Activated CD8-positive, alpha-beta memory T cell treated with anti-CD3 and anti-CD28 coated beads for 48 hours (primary cell): ENCODE measurements at regions not wholly inside any gene's neighbourhood (a gene's known extent, or its start where the extent isn't known, plus 50 kb on each side); places are given as distances from the start of the nearest gene placed in this dataset.

Experiments used
- DNase-seq, 3 experiments: peaks; one replicate each; pipeline ENCODE4 v3.0.0-alpha.2; 2020; ENCODE audit warnings: low read depth in 2 of 3, low spot score in 2 of 3

DNA sequence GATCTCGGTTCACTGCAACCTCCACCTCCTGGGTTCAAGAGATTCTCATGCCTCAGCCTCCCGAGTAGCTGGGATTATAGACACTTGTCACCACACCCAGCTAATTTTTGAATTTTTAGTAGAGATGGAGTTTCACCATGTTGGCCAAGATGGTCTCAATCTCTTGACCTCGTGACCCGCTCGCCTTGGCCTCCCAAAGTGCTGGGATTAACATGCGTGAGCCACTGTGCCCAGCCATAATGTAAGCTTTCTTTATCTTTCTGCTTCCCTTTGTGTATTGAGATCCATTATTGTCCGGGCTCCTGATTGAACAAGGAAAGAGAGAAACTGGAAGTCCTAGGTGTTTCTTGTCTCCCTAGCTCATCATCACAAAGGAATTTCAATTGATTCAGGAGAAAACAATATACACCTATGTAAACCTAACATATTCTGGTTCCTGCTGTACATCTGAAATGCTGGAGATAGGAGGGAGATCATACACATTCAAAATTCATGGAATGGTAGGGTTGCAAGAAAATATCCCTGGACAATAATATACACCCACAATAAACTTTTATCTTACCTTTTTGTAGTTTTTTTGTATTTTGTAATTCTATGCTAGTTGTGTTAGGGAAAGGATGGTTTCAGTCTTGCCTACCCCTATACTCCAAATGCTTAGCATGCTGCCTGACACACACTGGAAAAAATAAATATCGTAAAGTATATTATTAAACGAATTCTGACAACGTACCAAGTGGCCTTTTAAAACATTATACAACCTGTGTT, 194.4 kb upstream of the HS3ST1 start:
- DNase-seq = no peak

DNA sequence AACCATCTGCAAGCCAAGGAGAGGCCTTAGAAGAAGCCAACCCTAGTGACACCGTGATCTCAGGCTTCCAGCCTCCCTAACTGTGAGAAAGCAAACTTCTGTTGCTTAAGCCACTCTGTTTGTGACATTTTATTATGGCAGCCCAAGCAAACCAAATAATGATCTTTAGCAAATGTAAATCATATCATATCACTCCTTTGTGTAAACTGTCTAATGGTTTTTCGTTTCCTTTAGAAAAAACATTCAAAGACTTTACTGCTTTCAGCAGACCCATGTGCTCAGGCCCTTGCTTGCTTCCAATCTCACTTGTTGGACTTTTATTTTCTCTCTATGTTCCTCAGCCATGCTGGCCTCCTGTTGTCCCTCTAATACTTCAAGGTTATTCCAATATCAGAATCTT, 192.2 kb upstream of the HS3ST1 start:
- DNase-seq = no peak

DNA sequence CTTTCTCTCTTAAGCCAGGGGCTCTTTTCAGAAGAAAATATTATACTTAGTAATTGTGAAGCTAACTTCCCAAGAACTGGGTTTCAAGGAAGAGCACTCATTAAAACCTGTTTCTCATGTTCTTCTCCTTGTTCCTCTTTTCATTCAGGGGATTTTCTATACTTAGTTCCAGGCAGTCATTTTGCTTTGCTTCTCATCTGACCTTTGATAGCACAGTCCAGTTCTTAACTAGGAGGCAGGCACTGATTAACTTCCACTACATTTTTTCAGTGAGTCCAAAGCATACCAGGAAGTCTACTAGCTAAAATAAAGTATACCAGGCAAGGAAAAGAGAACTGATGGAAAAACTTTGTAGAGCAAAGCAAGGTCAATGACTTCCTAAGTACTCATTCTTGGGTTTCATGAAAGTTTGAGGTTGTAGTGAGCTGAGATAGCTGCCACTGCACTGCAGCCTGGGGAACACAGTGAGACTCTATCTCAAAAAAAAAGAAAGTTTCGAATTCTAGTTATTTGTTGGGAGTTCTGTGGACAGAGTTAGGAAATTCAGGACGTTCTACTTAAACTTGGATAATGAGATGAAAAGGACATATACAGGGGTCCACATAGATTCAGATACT, 190.1 kb upstream of the HS3ST1 start:
- DNase-seq = no peak

DNA sequence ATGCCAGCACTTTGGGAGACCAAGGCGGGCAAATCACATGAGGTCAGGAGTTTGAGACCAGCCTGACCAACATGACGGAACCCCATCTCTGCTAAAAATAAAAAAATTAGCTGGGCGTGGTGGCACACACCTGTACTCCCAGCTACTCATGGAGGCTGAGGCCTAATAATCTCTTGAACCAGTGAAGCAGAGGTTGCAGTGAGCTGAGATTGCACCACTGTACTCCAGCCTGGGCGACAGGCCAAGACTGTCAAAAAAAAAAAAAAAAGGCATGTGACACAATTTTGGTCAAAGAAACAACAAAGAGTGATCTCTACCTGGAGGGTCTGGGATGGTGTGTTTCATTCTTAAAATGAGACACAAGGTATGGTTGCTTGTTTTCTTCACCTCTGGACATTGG, 188.2 kb upstream of the HS3ST1 start:
- no peak for DNase-seq

DNA sequence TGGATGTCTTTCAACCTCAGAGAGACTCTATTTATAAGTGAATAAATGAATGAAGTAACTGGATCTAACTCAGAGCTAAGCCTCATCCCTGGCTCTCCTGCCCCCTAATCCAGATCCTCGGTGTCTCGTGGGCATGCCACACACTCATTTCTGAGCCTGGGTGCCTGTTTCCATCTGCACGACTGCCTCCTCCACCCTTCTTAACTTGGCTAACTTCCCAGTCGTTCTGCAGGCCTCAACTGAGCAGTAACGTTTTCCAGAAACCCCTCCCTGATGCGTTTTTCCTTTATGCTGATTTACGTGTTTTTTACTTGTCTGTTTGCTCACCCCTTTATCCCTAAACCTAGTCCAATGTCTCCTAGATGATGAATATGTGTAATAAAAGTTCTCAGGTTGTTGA, 186.9 kb upstream of the HS3ST1 start:
- no peak for DNase-seq

DNA sequence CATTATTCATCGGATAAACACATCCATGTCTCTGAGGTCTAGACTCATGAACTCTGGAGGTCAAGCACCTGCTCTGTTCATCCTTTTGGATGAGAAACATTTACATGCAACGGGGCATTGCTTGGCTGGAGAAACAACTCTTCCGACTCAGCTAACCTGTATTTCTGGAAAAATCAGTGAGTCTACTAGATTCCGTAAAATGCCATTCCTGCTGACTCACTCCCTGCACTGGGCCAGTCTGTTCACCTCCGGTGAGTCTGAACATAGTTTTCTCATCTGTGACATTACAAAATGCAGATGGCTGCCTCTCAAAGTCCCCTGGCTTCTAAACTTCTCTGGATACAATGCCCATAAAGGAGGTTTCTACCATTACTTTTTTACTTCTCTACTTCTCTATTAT, 185.7 kb upstream of the HS3ST1 start:
- DNase-seq = no peak

DNA sequence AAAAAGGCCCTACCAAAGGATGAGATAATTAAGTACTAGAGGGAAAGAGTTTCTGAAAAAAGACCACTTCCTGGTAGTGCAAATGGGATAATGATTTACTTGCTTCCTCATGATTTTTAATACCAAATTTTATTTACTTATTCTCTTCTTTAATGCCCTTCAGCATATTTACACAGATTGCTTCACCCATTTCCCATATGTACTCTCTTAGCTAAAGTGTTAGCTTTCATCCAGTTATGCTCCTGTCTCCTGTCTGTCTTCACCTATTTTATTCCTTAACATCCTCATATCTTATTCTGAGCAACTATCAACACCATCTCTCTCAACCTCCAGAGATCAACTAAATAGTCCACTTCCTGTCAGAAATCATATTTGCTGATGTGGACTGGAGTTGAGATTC, 183.2 kb upstream of the HS3ST1 start:
- no peak for DNase-seq

DNA sequence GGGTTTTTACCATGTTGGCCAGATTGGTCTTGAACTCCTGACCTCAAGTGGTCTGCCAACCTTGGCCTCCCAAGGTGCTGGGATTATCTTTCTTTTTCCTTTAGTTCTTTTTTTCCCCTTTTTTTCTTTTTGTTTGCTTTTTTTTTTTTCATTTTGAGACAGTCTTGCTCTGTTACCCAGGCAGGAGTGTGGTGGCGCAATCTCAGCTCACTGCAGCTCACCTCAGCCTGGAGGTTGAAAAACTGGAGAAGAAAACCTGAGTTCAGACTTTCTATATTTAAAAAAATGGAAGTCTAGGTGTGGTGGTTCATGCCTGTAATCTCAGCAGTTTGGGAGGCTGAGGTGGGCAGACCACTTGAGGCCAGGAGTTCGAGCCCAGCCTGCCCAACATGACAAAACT, 181.1 kb upstream of the HS3ST1 start:
- DNase-seq = no peak

DNA sequence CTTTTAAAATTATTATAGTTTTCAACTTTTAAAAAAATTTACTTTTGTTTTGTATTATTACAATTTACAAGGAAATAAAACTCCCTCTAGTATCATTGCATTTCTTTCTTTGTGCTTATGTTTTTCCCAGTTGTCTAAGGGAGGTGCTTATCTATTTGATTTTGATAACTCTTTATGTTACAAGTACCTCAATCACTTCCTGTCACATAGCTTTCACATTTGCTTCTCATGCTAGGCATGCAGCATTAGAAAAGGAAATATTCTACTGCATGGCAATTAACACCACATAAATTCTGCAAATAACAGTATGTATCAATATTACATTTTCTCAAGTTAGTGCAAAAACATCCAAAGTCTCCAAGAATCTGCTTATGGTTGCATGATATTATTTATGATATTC, 180.3 kb upstream of the HS3ST1 start:
- DNase-seq = no peak

DNA sequence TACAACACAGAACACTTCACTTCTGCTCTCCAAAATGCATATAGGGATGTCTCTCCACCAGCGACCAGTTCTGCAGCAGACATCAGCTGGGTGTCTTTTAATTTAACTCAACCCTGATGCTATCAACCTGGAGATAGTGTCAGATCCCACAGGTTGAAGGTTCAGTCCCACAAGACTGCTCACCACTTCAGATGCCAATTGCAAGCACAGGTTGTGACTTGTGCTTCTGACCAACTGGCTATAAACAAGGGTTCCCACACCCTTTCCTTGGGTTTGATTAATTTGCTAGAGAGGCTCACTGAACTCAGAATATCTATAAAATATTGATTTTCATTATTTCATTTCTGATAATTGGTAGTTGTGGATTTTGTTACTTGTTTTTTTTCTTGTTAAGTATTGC, 177.4 kb upstream of the HS3ST1 start:
- DNase-seq = no peak

DNA sequence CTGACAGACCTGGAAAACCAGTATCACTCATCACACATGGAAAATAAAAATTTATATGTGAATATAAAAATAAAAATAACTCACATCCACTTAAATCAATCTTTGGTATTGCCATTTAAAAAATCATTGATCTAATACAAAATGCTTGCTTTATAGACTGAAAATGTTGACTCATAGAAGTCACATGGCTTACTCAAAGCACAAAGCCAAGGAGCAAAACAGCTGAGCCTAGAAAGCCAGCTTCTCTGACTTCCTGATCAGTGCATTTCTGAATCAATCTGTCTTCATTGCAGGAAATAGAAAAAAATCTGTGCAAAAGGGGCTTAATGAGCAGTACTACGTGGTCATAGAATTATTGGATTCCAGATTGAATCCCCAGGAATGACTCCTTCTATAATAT, 176.9 kb upstream of the HS3ST1 start:
- no peak for DNase-seq

DNA sequence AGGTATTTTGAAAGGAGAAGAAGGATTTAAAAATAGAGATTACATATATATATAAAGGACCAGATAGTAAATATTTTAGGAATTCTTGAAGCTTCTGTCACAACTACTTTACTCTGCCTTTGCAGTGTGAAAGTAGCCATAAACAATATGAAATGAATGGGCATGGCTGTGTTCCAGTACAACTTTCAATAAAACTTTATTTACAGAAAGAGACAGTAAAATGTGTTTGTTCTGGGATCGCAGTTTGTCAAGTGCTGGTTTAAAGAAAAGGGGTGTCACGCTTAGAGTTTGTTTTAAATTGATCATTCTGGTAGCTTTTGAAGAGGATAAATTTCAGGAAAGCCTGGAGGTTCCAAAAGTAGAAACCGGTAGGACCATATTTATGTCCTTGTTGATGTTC, 176.1 kb upstream of the HS3ST1 start:
- no peak for DNase-seq

DNA sequence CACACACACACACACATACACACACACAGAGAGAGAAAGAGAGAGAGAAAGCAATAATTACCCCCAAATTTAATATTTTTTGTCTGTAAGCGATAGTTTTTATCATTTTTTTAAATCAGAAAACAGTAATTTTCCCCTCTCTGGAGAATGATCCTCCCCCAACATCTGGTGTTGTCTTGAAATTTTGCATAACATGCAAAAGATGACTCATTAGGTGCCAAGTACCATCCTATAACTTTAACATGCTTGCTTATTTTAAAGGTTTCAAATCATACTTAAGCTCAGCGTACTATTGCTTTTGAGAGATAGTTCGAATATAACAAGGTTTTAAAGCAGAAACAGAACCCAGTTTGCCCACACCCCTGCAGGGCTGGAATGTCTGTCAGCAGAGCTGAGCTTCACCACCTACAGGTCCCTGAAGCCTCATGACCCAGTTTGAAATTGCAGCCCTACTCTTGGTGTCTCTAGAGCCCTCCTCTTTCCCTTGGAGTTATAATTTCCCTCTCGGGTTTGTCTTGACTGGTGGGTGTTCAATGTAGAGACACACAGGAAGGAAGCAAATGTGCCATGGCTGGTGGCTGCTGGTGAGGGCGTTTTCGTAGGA, 175.0 kb upstream of the HS3ST1 start:
- DNase-seq = no peak

DNA sequence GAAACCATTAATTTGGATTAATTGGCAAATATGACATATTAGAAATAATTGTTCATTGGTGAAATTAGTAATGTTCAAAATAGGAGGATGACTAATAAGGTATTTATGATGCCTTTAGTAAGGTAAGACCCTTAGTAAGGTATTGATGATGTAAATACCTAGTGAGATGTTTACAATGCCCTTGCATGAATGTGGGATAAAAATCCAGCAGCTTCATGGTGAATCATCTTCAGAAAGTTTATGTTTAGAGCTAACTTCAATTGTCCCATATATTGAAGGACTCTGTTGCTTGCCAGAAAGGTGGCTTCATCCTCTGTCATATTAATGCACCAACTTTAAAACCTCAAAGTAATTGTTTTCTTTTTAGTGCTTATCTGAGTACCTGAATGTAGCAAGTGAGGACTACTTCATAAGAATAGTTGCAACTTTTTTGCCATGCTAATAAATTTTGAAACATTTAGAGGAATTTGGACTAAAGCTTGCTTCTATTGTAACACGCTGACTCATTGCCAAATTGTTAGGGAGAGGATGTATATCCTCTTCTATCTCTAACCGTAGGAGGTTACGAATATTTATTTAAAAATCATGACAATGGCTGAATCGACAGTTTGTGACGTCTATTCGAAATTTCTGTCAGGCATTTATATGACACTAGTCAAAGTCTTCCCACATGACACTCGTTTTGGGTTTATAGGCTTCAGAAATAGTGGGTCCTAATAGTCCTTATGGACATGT, 174.1 kb upstream of the HS3ST1 start:
- no peak for DNase-seq

DNA sequence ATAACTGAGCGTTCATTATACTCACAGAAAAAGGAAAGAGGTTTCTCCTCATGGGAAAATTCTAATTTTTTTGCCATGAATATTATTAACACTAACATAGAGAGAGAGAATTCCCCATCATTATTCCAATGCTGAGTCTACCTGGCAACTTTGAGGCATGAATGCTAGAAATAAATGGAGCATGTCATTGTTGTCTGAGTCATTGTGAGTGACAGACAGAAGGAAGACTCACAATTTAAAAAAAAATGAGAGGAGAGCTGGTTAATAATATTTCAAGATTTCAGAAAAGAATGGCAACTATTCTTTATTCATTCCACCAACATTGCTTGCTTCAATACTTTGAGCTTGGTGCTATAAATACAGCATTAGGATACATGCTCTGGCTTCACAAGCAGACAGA, 170.4 kb upstream of the HS3ST1 start:
- no peak for DNase-seq

DNA sequence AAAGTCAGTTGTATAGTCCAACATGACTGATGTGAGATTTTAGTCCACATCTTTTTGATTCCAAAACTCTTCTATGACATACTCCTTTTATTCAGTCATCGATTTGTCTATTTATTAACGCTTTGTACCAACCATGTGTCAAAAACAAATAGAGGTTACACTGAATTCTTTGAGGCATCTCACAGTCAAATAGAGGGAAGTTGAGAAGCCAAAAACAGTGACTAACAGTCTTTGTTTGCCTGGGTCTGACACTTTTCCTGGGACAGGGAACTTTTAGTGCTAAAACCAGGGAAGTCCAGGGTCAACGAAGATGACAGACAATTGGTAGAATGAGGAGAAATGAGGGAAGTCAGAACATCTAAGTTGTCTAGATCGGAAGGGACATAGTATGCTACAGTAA, 169.9 kb upstream of the HS3ST1 start:
- no peak for DNase-seq

DNA sequence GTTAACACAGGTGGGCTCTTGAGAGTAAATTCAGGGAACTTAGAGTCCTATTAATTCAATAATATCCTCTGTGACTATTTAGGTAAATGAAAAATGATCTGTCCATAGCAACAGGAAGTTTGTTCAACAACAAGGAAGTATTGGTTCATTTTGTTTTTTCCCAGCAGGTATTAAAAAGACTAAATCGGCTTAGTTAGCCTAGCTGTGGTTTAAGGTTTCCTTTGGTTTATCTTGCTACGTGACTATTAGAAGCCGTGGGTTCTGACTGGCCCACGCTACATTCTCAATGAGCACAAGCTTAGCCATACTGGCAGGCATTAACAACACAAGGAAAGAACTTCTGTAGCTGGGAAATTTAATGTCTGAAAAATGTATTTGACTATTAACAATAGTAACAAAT, 168.8 kb upstream of the HS3ST1 start:
- DNase-seq = no peak

DNA sequence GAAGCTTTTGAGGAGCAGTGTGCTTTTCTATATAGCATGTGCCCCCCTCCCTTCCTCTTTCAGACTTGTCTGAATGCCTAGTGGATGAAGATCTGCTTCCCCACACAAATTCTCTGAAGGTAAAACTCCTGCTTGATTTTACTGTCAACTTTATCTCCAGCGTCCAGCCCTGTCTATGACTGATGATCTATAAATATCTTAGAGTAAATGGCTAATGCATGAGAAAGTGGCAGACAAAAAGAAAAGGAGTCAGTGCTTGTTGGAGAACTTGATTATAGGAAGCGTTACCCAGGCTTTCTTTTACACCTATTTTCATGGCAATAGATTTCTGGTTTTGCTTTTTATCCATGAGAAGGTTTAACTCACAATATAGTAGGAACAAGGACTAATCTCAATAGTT, 168.3 kb upstream of the HS3ST1 start:
- DNase-seq = no peak

DNA sequence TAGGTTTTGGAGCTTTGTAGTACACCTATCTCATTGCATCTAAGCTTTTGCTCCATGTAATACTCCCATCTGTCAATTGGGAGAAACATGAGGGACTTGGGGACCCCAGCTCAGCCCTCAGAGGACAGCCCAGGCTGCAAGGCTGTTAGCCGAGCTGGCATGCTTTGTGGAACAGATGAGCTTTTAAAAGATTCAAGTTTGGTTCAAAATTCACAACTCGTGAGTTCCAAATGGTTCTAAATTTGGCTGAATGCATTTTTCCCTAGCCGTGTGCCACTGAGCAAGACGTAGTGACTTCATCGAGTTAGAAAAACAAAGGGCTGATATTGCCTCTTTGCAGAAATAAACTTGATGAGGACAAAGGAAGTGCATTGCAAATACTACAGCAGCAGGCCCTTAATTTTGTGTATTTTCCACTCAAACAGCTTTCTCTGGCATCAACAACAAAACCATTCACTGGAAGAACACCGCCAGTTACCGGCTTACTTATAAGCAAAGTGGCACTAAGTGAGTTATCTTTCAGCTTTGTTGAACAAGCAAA, 165.0 kb upstream of the HS3ST1 start:
- no peak for DNase-seq

DNA sequence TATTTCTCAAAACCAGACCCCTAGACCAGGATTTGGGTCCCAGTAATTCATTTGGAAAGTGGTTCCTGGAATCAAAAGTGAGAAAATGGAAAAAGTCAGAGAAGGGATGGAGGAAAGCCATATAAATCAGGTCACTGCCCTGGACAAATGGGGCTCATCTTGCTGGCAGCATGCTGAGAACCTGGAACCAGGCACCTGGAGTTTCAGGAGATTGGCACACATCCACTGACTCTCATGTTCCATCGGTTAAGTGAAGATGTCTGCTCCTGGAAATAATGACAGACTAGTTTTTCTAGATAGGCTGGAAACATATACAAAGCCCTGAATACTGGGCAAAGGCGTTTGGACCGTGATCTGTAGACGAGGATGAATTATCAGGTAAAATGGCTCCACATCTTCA, 163.6 kb upstream of the HS3ST1 start:
- DNase-seq = no peak

DNA sequence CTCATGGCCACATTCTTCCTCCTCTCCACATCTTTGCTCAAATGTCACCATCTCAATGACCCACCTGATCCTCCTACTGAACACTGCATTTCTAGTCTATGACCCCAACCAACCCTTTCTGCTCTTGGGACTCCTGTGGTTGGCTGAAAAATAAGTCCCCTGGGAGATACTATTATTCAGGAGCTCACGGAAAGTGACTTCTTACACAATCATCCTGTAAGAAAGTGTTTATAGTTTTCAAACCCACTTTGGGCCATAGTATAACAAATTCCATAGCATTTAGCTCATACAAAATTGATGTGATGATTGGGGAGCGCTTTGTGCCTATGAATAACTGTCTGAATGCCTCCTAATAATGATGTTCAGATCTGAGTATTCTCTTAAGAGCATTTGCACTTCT, 161.4 kb upstream of the HS3ST1 start:
- no peak for DNase-seq

DNA sequence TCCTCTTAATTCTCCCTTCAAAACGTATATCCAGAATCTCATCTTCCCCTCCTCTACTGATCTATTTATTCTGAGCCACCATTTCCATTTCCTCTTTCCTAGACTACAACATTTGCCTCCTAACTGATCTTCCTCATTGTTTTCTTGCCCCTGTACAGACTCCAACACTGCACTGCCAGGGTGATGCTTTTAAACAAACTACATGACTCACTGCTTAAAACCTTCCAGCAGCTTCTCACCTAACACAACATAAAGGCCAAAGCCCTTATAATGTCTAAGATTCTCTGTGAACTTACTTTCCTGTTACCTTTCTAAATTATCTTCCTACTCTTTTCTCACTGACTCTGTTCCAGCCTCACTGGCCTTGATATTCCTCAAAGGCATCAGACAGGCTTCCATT, 161.0 kb upstream of the HS3ST1 start:
- DNase-seq = no peak
